ENCODE measurements at regions not wholly inside any gene's neighbourhood (a gene's known extent, or its start where the extent isn't known, plus 50 kb on each side); places are given as distances from the start of the nearest gene placed in this dataset.

DNA sequence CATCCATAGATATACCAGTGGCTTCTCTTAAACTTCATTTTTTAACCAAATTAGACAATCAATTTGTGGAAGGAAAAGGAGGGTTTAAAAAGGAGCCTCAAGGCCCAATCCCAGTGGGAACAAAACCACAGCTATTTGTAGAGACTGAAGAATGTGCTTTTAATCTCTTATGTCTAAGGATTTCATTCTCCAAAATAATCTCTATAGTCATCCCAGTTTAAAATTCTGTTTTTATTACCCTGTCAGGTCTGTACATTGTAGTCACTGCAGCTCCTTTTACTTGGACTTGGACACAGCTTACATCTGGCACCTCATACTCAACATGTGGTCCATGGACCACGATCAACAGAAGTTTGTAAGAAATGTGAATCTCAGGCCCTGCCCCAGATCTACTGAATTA lies 152.1 kb upstream of the STMND1 start:
- DNase-seq, result no peak
- no peaks in the 10 kb centered on the region for H3K4me1 ChIP-seq (ENCODE audit: control insufficient read depth, insufficient read depth, low read depth, low read length)

DNA sequence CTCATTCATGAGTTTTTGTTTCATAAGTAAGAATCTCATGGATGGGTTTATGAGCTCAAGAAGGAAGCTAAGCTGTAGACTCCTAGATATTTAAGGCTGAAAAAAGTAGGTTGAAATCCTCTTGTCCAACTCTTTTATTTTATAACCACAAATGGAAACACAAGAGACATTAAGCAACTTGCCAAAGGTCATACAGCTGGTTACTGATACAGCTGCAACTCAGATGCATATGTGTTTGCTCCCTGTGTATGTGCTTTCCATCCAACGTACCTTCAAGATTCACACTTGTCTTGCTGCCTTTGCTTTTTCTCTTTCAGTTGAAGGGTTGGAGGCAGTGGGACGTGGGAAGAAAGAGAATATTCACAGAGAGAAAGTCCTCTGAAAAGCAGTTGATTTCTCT lies 153.5 kb upstream of the STMND1 start:
- Histone ChIP-seq H2AK5ac (ENCODE audit: low read length, severe bottlenecking) (no peak overlapping the region), H2BK12ac (ENCODE audit: low read length in 2 of 2) (peak overlapping the region in 1 of 2 experiments; percentile 37), H2BK5ac (ENCODE audit: low read depth, low read length, poor library complexity, severe bottlenecking) (no peak overlapping the region), H3K4ac (ENCODE audit: low read depth in 1 of 2, low read length in 2 of 2) (no peak overlapping the region), H3K23ac (ENCODE audit: low read length in 2 of 2) (no peak overlapping the region), H3K18ac (ENCODE audit: low read depth in 1 of 2, low read length in 2 of 2) (no peak overlapping the region), H3K9ac (ENCODE audit: low read length) (peak overlapping the region; percentile 68), H3K27ac (ENCODE audit: low read length, poor library complexity, severe bottlenecking) (no peak overlapping the region), H2BK120ac (ENCODE audit: low read depth, low read length) (no peak overlapping the region), H3K79me1 (replicated peaks; ENCODE audit: low read length, poor library complexity, severe bottlenecking) (no peaks in the 10 kb centered on the region), H3K36me3 (ENCODE audit: control insufficient read depth in 1 of 2, insufficient read depth in 2 of 2, low read depth in 1 of 2, low read length in 2 of 2) (no peaks in the 10 kb centered on the region), H3K27me3 (ENCODE audit: control insufficient read depth in 1 of 2, insufficient read depth in 1 of 2, low read length in 2 of 2) (no peaks in the 10 kb centered on the region), H3K4me1 (ENCODE audit: control insufficient read depth, insufficient read depth, low read depth, low read length) (no peaks in the 10 kb centered on the region), H2AFZ (ENCODE audit: low read depth, low read length) (no peak overlapping the region), H3K14ac (ENCODE audit: low read length in 2 of 2) (no peak overlapping the region), H4K91ac (ENCODE audit: low read length) (no peak overlapping the region), H2BK15ac (ENCODE audit: low read depth, poor library complexity, severe bottlenecking) (no peak overlapping the region), H4K8ac (ENCODE audit: low read length) (no peak overlapping the region), H3K9me3 (ENCODE audit: control insufficient read depth, low read length) (no peaks in the 10 kb centered on the region), H3K4me2 (ENCODE audit: low read length, poor library complexity, severe bottlenecking) (no peak overlapping the region), H3K4me3 (ENCODE audit: insufficient read depth in 1 of 2, low read depth in 1 of 2, low read length in 2 of 2) (peak overlapping the region in 1 of 2 experiments; percentile 34)
- 100% methylated on average over 1 of the region's 2 CpGs for WGBS
- DNase-seq, result peak; percentile 37

More for the DNA sequence above, 152.1 kb upstream of the STMND1 start:
- peak overlapping the region; percentile 7 for H3K9ac ChIP-seq (ENCODE audit: low read length)
- H2BK120ac ChIP-seq (ENCODE audit: low read depth, low read length), result no peak overlapping the region
- no peak overlapping the region for H3K14ac ChIP-seq (ENCODE audit: low read length in 2 of 2)
- H3K27me3 ChIP-seq (ENCODE audit: control insufficient read depth in 1 of 2, insufficient read depth in 1 of 2, low read length in 2 of 2), result no peaks in the 10 kb centered on the region
- no peak overlapping the region for H2BK5ac ChIP-seq (ENCODE audit: low read depth, low read length, poor library complexity, severe bottlenecking)
- no peaks in the 10 kb centered on the region for H3K79me1 ChIP-seq (replicated peaks; ENCODE audit: low read length, poor library complexity, severe bottlenecking)
- H3K18ac ChIP-seq (ENCODE audit: low read depth in 1 of 2, low read length in 2 of 2), result no peak overlapping the region
- no peak overlapping the region for H2AFZ ChIP-seq (ENCODE audit: low read depth, low read length)
- no peak overlapping the region for H3K23ac ChIP-seq (ENCODE audit: low read length in 2 of 2)
- no peak overlapping the region for H3K4me2 ChIP-seq (ENCODE audit: low read length, poor library complexity, severe bottlenecking)
- no peak overlapping the region for H2AK5ac ChIP-seq (ENCODE audit: low read length, severe bottlenecking)
- H4K91ac ChIP-seq (ENCODE audit: low read length), result no peak overlapping the region
- no peak overlapping the region for H3K27ac ChIP-seq (ENCODE audit: low read length, poor library complexity, severe bottlenecking)
- H3K4me3 ChIP-seq (ENCODE audit: insufficient read depth in 1 of 2, low read depth in 1 of 2, low read length in 2 of 2), result no peak overlapping the region
- H4K8ac ChIP-seq (ENCODE audit: low read length), result no peak overlapping the region
- no peaks in the 10 kb centered on the region for H3K9me3 ChIP-seq (ENCODE audit: control insufficient read depth, low read length)
- H3K4ac ChIP-seq (ENCODE audit: low read depth in 1 of 2, low read length in 2 of 2), result no peak overlapping the region
- H2BK12ac ChIP-seq (ENCODE audit: low read length in 2 of 2), result peak overlapping the region in 1 of 2 experiments; percentile 41
- no peak overlapping the region for H2BK15ac ChIP-seq (ENCODE audit: low read depth, poor library complexity, severe bottlenecking)
- 88% methylated on average over 1 of the region's 1 CpG for WGBS
- no peaks in the 10 kb centered on the region for H3K36me3 ChIP-seq (ENCODE audit: control insufficient read depth in 1 of 2, insufficient read depth in 2 of 2, low read depth in 1 of 2, low read length in 2 of 2)

DNA sequence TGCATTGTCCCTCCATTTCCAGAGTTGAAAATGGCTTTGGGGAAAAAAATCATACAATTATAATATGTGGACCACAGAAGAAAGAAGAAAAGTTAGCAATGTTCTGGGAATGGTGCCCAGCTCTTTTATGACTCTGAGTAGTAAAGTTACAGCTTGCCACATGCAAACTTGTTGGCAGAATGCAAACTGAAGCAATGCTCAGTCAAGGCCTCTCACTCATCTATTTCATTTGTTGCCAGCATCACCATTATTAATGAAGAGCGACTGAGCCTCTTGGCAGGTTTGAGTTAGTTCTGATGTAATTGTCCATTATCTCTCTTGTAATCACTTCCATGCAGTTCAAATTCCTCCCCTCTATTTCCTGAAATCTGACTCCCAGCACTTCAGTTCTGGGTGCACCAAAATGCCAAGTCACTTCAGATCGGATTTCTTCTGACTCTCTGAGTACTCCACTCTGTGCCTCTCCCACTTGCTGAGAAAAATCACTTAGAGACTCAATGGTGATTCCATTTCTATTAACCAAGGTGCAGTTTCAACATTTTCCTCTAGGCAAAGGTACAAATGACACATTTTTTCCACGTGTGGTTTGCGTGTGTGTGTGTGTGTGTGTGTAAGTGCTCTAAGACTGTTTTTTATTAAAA lies 154.4 kb upstream of the STMND1 start:
- Histone ChIP-seq H2AFZ (ENCODE audit: low read depth, low read length) (no peak overlapping the region), H2BK15ac (ENCODE audit: low read depth, poor library complexity, severe bottlenecking) (no peak overlapping the region), H3K18ac (ENCODE audit: low read depth in 1 of 2, low read length in 2 of 2) (no peak overlapping the region), H2BK120ac (ENCODE audit: low read depth, low read length) (no peak overlapping the region), H2BK12ac (ENCODE audit: low read length in 2 of 2) (peak overlapping the region in 1 of 2 experiments; percentile 59), H3K14ac (ENCODE audit: low read length in 2 of 2) (no peak overlapping the region), H2AK5ac (ENCODE audit: low read length, severe bottlenecking) (no peak overlapping the region), H3K23ac (ENCODE audit: low read length in 2 of 2) (no peak overlapping the region), H3K27ac (ENCODE audit: low read length, poor library complexity, severe bottlenecking) (no peak overlapping the region), H3K4me3 (ENCODE audit: insufficient read depth in 1 of 2, low read depth in 1 of 2, low read length in 2 of 2) (peak overlapping the region in 1 of 2 experiments; percentile 34), H4K91ac (ENCODE audit: low read length) (no peak overlapping the region), H3K36me3 (ENCODE audit: control insufficient read depth in 1 of 2, insufficient read depth in 2 of 2, low read depth in 1 of 2, low read length in 2 of 2) (no peaks in the 10 kb centered on the region), H2BK5ac (ENCODE audit: low read depth, low read length, poor library complexity, severe bottlenecking) (no peak overlapping the region), H3K9me3 (ENCODE audit: control insufficient read depth, low read length) (no peaks in the 10 kb centered on the region), H3K9ac (ENCODE audit: low read length) (peak overlapping the region; percentile 68), H3K27me3 (ENCODE audit: control insufficient read depth in 1 of 2, insufficient read depth in 1 of 2, low read length in 2 of 2) (peaks cover 0 to 4% of the 10 kb centered on the region in 2 experiments), H3K4me1 (ENCODE audit: control insufficient read depth, insufficient read depth, low read depth, low read length) (no peaks in the 10 kb centered on the region), H3K4ac (ENCODE audit: low read depth in 1 of 2, low read length in 2 of 2) (no peak overlapping the region), H3K4me2 (ENCODE audit: low read length, poor library complexity, severe bottlenecking) (no peak overlapping the region), H4K8ac (ENCODE audit: low read length) (no peak overlapping the region), H3K79me1 (replicated peaks; ENCODE audit: low read length, poor library complexity, severe bottlenecking) (no peaks in the 10 kb centered on the region)
- DNase-seq, result peak; percentile 78
- 30% methylated on average over 4 of the region's 4 CpGs for WGBS

DNA sequence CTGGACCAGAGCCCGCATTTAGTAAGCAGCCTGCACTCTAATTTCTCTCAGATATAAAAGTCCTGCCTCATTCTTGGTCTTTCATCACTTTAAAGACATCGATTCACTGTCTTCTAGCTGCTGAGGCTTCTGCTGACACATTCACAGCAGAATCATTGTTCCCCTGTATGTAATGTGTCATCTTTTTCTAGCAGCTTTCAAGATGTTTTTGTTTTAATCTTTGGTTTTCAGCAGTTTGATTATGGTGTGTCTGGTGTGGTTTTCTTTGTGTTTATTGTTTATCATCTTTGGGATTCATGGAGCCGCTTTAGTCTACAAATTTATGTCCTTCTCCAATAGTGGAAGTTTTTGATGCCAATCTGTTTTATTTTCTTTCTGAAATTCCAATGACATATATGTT lies 157.3 kb upstream of the STMND1 start:
- H4K91ac ChIP-seq (ENCODE audit: low read length), result no peak overlapping the region
- H3K4me1 ChIP-seq (ENCODE audit: control insufficient read depth, insufficient read depth, low read depth, low read length), result no peaks in the 10 kb centered on the region
- H3K23ac ChIP-seq (ENCODE audit: low read length in 2 of 2), result no peak overlapping the region
- no peak overlapping the region for H2BK15ac ChIP-seq (ENCODE audit: low read depth, poor library complexity, severe bottlenecking)
- H3K4me3 ChIP-seq (ENCODE audit: insufficient read depth in 1 of 2, low read depth in 1 of 2, low read length in 2 of 2), result no peak overlapping the region
- H3K4me2 ChIP-seq (ENCODE audit: low read length, poor library complexity, severe bottlenecking), result no peak overlapping the region
- 93% methylated on average over 3 of the region's 3 CpGs for WGBS
- no peak overlapping the region for H2BK120ac ChIP-seq (ENCODE audit: low read depth, low read length)
- no peak overlapping the region for H3K14ac ChIP-seq (ENCODE audit: low read length in 2 of 2)
- no peaks in the 10 kb centered on the region for H3K9me3 ChIP-seq (ENCODE audit: control insufficient read depth, low read length)
- H2BK5ac ChIP-seq (ENCODE audit: low read depth, low read length, poor library complexity, severe bottlenecking), result no peak overlapping the region
- H2AFZ ChIP-seq (ENCODE audit: low read depth, low read length), result no peak overlapping the region
- H3K27ac ChIP-seq (ENCODE audit: low read length, poor library complexity, severe bottlenecking), result no peak overlapping the region
- no peak overlapping the region for H3K18ac ChIP-seq (ENCODE audit: low read depth in 1 of 2, low read length in 2 of 2)
- no peak overlapping the region for H2BK12ac ChIP-seq (ENCODE audit: low read length in 2 of 2)
- H3K79me1 ChIP-seq (replicated peaks; ENCODE audit: low read length, poor library complexity, severe bottlenecking), result no peaks in the 10 kb centered on the region
- H3K9ac ChIP-seq (ENCODE audit: low read length), result no peak overlapping the region
- no peak overlapping the region for H3K4ac ChIP-seq (ENCODE audit: low read depth in 1 of 2, low read length in 2 of 2)
- DNase-seq, result no peak
- peaks cover 0 to 7% of the 10 kb centered on the region in 2 experiments for H3K27me3 ChIP-seq (ENCODE audit: control insufficient read depth in 1 of 2, insufficient read depth in 1 of 2, low read length in 2 of 2)
- no peak overlapping the region for H2AK5ac ChIP-seq (ENCODE audit: low read length, severe bottlenecking)
- H3K36me3 ChIP-seq (ENCODE audit: control insufficient read depth in 1 of 2, insufficient read depth in 2 of 2, low read depth in 1 of 2, low read length in 2 of 2), result no peaks in the 10 kb centered on the region
- no peak overlapping the region for H4K8ac ChIP-seq (ENCODE audit: low read length)

All from mesenchymal stem cell (in vitro differentiated cells and primary cell).